Esophagus muscularis mucosa (tissue), 4 donors: ENCODE measurements at regions not wholly inside any gene's neighbourhood (a gene's known extent, or its start where the extent isn't known, plus 50 kb on each side); places are given as distances from the start of the nearest gene placed in this dataset.
"Not testable (repeated sequence)": the region's sequence is repeated elsewhere in the genome, so short reads cannot be mapped to it uniquely, and the experiment has no call there.

ENCODE experiments used
- DNase-seq: peaks from one replicate; pipeline ENCODE4 v3.0.0-alpha.2; 2017; ENCODE audit errors: extremely low spot score
- H3K27ac ChIP-seq, 4 donors: fragments of 200-600 bp; sonication (generic); replicated peaks in 1 of 4; 1 replicate in 3 of 4; 2 replicates in 1 of 4; pipeline ENCODE4 v1.5.1; 2016 to 2019; ENCODE audit warnings: mild to moderate bottlenecking in 1 of 4
- H3K27me3 ChIP-seq, 4 donors: fragments of 200-600 bp; sonication (generic); one replicate each; pipeline versions ENCODE4 v1.5.1 to v1.6.0; 2016 to 2019
- H3K36me3 ChIP-seq, 4 donors: fragments of 200-600 bp; sonication (generic); one replicate each; pipeline ENCODE4 v1.5.1; 2016 to 2019
- H3K4me1 ChIP-seq, 4 donors: fragments of 200-600 bp; sonication (generic); one replicate each; pipeline ENCODE4 v1.5.1; 2016 to 2019
- H3K4me3 ChIP-seq, 4 donors: fragments of 200-600 bp; sonication (generic); 1 replicate in 2 of 4; 2 replicates in 2 of 4; pipeline ENCODE4 v1.5.1; 2016 to 2019; ENCODE audit warnings: mild to moderate bottlenecking in 4 of 4, moderate library complexity in 1 of 4
- H3K9me3 ChIP-seq, 4 donors: fragments of 200-600 bp; sonication (generic); 1 replicate in 3 of 4; 2 replicates in 1 of 4; pipeline ENCODE4 v1.5.1; 2016 to 2019
- EP300 ChIP-seq: sonication (generic); formaldehyde crosslinking; IDR thresholded peaks from one replicate; pipeline ENCODE4 v1.6.1; 2017; ENCODE audit warnings: antibody characterized with exemption
- POLR2A ChIP-seq: fragments of 450-650 bp; IDR thresholded peaks from one replicate; pipeline ENCODE4 v1.6.1; 2017; ENCODE audit warnings: antibody characterized with exemption, moderate library complexity, mild to moderate bottlenecking, low read depth
- POLR2AphosphoS5 ChIP-seq, 2 donors: sonication (generic); formaldehyde crosslinking; IDR thresholded peaks; one replicate each; pipeline ENCODE4 v1.6.1; 2017; ENCODE audit warnings: antibody characterized with exemption in 2 of 2
- WGBS: methylation state at CpG from one replicate; pipeline ENCODE4 v1.1.5; 2018; 5-methylcytosine and 5-hydroxymethylcytosine counted together
- intact Hi-C: fragments of 100-400 bp; cut with DNase I; formaldehyde crosslinking; loops from one replicate; pipeline ENCODE4 v1.15.1; 2023
- TF ChIP-seq, protein P1 (sequence below), 3 experiments: fragments of 200-600 bp in 2 of 3; fragments of 450-650 bp in 1 of 3; sonication (generic) in 2 of 3; IDR thresholded peaks; one replicate each; pipeline ENCODE4 v1.5.1; 2017 to 2019; ENCODE audit warnings: antibody characterized with exemption in 3 of 3, mild to moderate bottlenecking in 2 of 3, moderate library complexity in 1 of 3

DNA sequence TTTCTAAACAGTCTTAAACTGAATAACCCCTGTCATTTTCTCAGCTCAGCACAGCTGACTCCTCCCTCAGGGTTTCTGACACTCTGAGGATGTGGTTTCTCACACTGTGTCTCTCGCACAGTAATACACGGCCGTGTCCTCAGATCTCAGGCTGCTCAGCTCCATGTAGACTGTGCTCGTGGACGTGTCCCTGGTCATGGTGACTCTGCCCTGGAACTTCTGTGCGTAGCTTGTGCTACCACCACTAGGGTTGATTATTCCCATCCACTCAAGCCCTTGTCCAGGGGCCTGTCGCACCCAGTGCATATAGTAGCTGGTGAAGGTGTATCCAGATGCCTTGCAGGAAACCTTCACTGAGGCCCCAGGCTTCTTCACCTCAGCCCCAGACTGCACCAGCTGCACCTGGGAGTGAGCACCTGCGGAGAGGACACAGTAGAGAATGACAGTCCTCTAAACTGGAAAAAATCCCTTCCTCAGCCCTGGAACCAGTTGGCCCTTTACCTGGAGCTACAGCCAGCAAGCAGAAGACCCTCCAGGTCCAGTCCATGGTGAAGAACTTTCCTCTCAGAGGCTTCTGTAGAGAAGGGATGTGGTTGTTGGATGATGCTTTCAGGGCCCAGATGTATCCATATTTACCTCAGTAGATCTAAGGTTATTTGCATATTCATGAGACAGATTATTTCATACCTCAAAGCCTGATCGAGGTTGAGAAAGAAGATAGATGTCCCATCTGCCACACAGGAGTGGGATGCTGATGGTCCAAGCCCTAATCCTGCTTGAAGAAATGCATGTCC, 984.8 kb downstream of the TMEM121 start:
- no peaks in the 10 kb centered on the region for H3K4me1 ChIP-seq
- H3K4me3 ChIP-seq, result no peak overlapping the region
- TF ChIP-seq POLR2A, result no peak
- no peak for TF ChIP-seq POLR2AphosphoS5 (IDR thresholded peaks at IDR 0.05)
- TF ChIP-seq, protein P1, sequence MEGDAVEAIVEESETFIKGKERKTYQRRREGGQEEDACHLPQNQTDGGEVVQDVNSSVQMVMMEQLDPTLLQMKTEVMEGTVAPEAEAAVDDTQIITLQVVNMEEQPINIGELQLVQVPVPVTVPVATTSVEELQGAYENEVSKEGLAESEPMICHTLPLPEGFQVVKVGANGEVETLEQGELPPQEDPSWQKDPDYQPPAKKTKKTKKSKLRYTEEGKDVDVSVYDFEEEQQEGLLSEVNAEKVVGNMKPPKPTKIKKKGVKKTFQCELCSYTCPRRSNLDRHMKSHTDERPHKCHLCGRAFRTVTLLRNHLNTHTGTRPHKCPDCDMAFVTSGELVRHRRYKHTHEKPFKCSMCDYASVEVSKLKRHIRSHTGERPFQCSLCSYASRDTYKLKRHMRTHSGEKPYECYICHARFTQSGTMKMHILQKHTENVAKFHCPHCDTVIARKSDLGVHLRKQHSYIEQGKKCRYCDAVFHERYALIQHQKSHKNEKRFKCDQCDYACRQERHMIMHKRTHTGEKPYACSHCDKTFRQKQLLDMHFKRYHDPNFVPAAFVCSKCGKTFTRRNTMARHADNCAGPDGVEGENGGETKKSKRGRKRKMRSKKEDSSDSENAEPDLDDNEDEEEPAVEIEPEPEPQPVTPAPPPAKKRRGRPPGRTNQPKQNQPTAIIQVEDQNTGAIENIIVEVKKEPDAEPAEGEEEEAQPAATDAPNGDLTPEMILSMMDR (IDR thresholded peaks at IDR 0.05), result no peak
- no peak for TF ChIP-seq EP300
- intact Hi-C loops, result no loop called here
- 71% methylated on average over 7 of the region's 9 CpGs for WGBS
- H3K27me3 ChIP-seq, result peaks cover 0 to 22% (median 0%) of the 10 kb centered on the region in 4 donors
- no peaks in the 10 kb centered on the region for H3K9me3 ChIP-seq
- no peak overlapping the region for H3K27ac ChIP-seq
- no peaks in the 10 kb centered on the region for H3K36me3 ChIP-seq
- peak; percentile 86 for DNase-seq

DNA sequence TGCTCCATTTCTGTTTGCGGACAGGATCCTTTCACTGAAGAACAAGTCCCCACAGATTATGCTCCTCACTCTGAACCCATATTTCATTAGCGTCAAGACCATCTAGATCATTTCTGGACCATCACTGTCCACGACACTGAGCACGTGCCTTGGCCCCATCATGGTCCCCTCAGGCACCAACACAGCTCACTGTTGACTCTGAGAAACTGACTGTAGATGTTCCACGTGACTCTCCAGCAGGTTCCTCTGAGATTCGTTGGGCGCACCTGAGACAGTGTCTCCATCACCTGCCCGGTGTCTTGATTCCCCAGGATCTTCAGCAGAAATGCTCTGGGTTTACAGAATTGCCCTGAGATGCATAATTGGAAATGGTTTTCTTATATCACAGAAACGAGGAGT, 985.4 kb downstream of the TMEM121 start:
- TF ChIP-seq POLR2A, result no peak
- TF ChIP-seq, protein P1 (IDR thresholded peaks at IDR 0.05), result no peak
- no peak for TF ChIP-seq EP300
- TF ChIP-seq POLR2AphosphoS5 (IDR thresholded peaks at IDR 0.05), result no peak
- no peaks in the 10 kb centered on the region for H3K4me1 ChIP-seq
- no peak overlapping the region for H3K27ac ChIP-seq
- H3K36me3 ChIP-seq, result no peaks in the 10 kb centered on the region
- DNase-seq, result peak; percentile 55
- H3K4me3 ChIP-seq, result no peak overlapping the region
- peaks cover 0 to 16% (median 0%) of the 10 kb centered on the region in 4 donors for H3K27me3 ChIP-seq
- intact Hi-C loops, result no loop called here
- WGBS, result 73% methylated on average over 9 of the region's 9 CpGs
- no peaks in the 10 kb centered on the region for H3K9me3 ChIP-seq

DNA sequence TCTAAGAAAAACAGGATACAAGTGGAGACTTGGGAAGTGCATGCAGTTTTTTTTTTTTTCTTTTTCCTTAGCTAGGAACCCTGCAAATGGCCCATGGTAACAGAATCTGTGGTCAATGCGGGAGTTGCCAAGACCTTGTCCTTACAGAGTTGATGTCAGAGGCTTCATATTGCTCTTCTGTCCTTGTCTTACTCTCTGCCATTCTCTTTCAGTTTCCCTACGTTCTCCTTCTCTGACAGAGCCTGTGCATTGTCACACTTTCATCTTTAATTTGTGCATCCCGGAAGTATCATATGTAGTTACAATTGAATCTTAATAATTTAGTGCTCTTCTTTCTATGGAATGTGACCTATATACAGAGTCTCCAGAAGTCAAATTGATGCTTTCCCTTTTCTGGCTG, 986.9 kb downstream of the TMEM121 start:
- intact Hi-C loops, result no loop called here

DNA sequence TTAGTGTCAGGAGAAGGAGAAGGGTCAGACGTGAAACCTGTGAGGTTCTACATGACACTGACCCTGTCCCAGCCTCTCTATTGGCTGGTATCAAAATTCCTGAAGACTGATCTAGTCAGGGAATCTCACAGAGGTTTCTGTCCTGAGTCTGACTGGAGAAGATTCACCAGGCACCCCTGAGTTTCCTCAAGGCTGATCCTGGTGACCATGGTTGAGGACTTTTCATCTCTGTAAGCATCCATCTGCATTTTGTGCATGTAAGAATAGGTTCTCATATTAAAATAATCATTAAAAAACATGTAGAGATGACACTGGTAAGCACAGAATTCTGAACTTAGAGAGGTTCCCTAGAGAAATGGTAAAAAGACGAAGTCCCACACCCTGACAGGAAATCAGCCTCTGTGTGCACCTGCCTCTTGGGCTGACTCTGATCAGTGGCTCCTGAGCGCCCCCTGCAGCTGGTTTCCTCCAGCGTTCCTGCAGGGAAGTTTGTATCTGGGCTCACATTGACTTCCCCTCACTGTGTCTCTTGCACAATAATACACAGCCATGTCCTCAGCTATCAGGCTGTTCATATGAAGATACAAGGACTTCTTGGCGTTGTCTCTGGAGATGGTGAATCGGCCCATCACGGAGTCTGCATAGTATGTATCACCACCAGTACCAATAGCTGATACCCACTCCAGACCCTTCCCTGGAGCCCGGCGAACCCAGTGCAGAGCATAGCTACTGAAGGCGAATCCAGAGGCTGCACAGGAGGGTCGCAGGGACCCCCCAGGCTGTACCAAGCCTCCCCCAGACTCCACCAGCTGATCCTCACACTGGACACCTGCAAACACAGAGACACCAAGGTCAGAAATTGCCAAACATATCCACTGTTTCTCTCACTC, 991.9 kb downstream of the TMEM121 start:
- H3K27ac ChIP-seq, result no peak overlapping the region
- no peaks in the 10 kb centered on the region for H3K9me3 ChIP-seq
- no peak for DNase-seq
- H3K36me3 ChIP-seq, result no peaks in the 10 kb centered on the region
- no peak for TF ChIP-seq EP300
- TF ChIP-seq, protein P1 (IDR thresholded peaks at IDR 0.05), result no peak
- TF ChIP-seq POLR2A, result no peak
- no peak for TF ChIP-seq POLR2AphosphoS5 (IDR thresholded peaks at IDR 0.05)
- intact Hi-C loops, result no loop called here
- no peaks in the 10 kb centered on the region for H3K4me1 ChIP-seq
- no peak overlapping the region for H3K4me3 ChIP-seq
- peaks cover 0 to 7% (median 0%) of the 10 kb centered on the region in 4 donors for H3K27me3 ChIP-seq
- 62% methylated on average over 8 of the region's 11 CpGs for WGBS

More for the DNA sequence above, 986.9 kb downstream of the TMEM121 start:
- H3K4me1 ChIP-seq, result no peaks in the 10 kb centered on the region
- no peaks in the 10 kb centered on the region for H3K36me3 ChIP-seq
- H3K27ac ChIP-seq, result no peak overlapping the region
- H3K9me3 ChIP-seq, result no peaks in the 10 kb centered on the region
- H3K4me3 ChIP-seq, result no peak overlapping the region
- TF ChIP-seq EP300, result no peak
- no peak for TF ChIP-seq POLR2AphosphoS5 (IDR thresholded peaks at IDR 0.05)
- no peak for TF ChIP-seq POLR2A
- TF ChIP-seq, protein P1 (IDR thresholded peaks at IDR 0.05), result no peak
- DNase-seq, result peak; percentile 26
- peaks cover 0 to 7% (median 0%) of the 10 kb centered on the region in 4 donors for H3K27me3 ChIP-seq
- 54% methylated on average over 3 of the region's 3 CpGs for WGBS

DNA sequence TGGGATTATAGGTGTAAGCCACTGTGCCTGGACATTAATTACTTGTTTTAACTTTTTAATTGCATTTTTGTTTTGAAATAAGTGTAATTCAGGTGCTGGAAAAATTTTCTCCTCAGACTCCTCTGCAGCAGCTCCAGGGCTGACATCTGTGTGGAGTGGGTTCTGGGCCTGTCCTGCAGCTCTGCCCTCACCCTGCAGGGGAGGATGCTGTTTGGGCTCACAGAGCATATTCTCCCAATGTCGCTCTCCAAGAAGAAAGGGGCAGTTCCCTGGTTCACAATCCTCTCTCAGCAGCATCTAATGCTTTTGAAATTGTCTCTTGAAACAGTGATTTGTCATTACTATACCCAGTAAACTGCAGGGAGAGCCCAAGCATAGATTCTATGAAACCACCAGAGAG, 995.7 kb downstream of the TMEM121 start:
- H3K4me1 ChIP-seq, H3K36me3 ChIP-seq, DNase-seq, H3K27ac ChIP-seq, intact Hi-C loops, H3K9me3 ChIP-seq, H3K4me3 ChIP-seq: not testable (repeated sequence)
- 67% methylated on average over 1 of the region's 1 CpG for WGBS
- peaks cover 0 to 10% (median 0%) of the 10 kb centered on the region in 4 donors for H3K27me3 ChIP-seq
